ENCODE measurements at regions not wholly inside any gene's neighbourhood (a gene's known extent, or its start where the extent isn't known, plus 50 kb on each side); places are given as distances from the start of the nearest gene placed in this dataset.

DNA sequence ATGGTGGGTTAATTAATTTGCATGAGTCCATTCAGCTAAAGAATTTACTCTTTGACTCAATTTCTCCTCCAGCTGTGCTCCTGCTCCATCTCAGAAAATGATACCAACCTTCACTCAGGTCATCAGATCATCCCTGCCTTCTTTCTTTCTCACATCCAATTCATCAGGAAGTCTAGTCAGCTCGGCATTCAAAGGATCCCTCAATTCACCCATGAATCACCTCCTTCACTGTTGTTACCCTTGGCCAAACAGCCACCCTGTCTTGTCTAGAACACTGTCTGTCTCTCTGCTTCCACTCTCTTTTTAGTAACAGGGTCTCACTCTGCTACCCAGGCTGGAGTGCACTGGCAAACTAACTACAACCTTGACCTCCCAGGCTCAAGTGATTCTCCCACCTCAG lies 337.4 kb upstream of the SFRP2 start:
- H3K4me3 ChIP-seq (ENCODE audit: low read length), result no peak overlapping the region
- H3K9me2 ChIP-seq (replicated peaks; ENCODE audit: low read length), result no peaks in the 10 kb centered on the region
- H3K4me1 ChIP-seq (ENCODE audit: insufficient read depth, low read length), result no peaks in the 10 kb centered on the region
- no peak overlapping the region for H3K9ac ChIP-seq (ENCODE audit: low read length)
- DNase-seq, result no peak
- no peak overlapping the region for H3K27ac ChIP-seq (ENCODE audit: low read length)
- ChIA-PET POLR2A (ENCODE audit: unreplicated experiment) (no interaction called here), CTCF (no interaction called here)
- H3K36me3 ChIP-seq (ENCODE audit: low read depth, low read length), result no peaks in the 10 kb centered on the region
- no peaks in the 10 kb centered on the region for H3K79me2 ChIP-seq (ENCODE audit: low read length)
- ATAC-seq, result no peak
- intact Hi-C loops (cut with micrococcal nuclease), result no loop called here
- H3K9me3 ChIP-seq (ENCODE audit: low read length), result no peaks in the 10 kb centered on the region
- H4K20me1 ChIP-seq (ENCODE audit: low read length), result no peaks in the 10 kb centered on the region
- no peak overlapping the region for H2AFZ ChIP-seq (ENCODE audit: low read length)
- H3K4me2 ChIP-seq (ENCODE audit: low read length), result no peak overlapping the region
- no TSS peak for BruUV-seq (replicated peaks)
- H3F3A ChIP-seq (ENCODE audit: low read length, unreplicated experiment), result no peaks in the 10 kb centered on the region
- no peak for TF ChIP-seq EZH2 (IDR thresholded peaks at IDR 0.05; ENCODE audit: low read length, unreplicated experiment)
- no peak for TF ChIP-seq EZH2phosphoT487 (IDR thresholded peaks at IDR 0.05; ENCODE audit: borderline replicate concordance, low read length)
- TF ChIP-seq CTCF (conservative IDR thresholded peaks at IDR 0.05; ENCODE audit: low read depth, low read length), result no peak
- H3K27me3 ChIP-seq (ENCODE audit: low read length), result no peaks in the 10 kb centered on the region

GRCh38 chr4:154125340-154125739 lies 336.5 kb upstream of the SFRP2 start:
- H3K4me3 ChIP-seq (ENCODE audit: low read length), result no peak overlapping the region
- no peaks in the 10 kb centered on the region for H3K9me2 ChIP-seq (replicated peaks; ENCODE audit: low read length)
- BruUV-seq (replicated peaks), result no TSS peak
- ATAC-seq (no peak), DNase-seq (no peak)
- no peaks in the 10 kb centered on the region for H3K36me3 ChIP-seq (ENCODE audit: low read depth, low read length)
- intact Hi-C loops (cut with micrococcal nuclease), result no loop called here
- H4K20me1 ChIP-seq (ENCODE audit: low read length), result no peaks in the 10 kb centered on the region
- H3K9ac ChIP-seq (ENCODE audit: low read length), result no peak overlapping the region
- H3K27me3 ChIP-seq (ENCODE audit: low read length), result no peaks in the 10 kb centered on the region
- no peaks in the 10 kb centered on the region for H3K79me2 ChIP-seq (ENCODE audit: low read length)
- ChIA-PET POLR2A (ENCODE audit: unreplicated experiment) (no interaction called here), CTCF (no interaction called here)
- no peak overlapping the region for H2AFZ ChIP-seq (ENCODE audit: low read length)
- H3K9me3 ChIP-seq (ENCODE audit: low read length), result no peaks in the 10 kb centered on the region
- H3K4me2 ChIP-seq (ENCODE audit: low read length), result no peak overlapping the region
- TF ChIP-seq EZH2 (IDR thresholded peaks at IDR 0.05; ENCODE audit: low read length, unreplicated experiment) (no peak), EZH2phosphoT487 (IDR thresholded peaks at IDR 0.05; ENCODE audit: borderline replicate concordance, low read length) (no peak), CTCF (conservative IDR thresholded peaks at IDR 0.05; ENCODE audit: low read depth, low read length) (no peak)
- no peak overlapping the region for H3K27ac ChIP-seq (ENCODE audit: low read length)
- H3F3A ChIP-seq (ENCODE audit: low read length, unreplicated experiment), result no peaks in the 10 kb centered on the region
- no peaks in the 10 kb centered on the region for H3K4me1 ChIP-seq (ENCODE audit: insufficient read depth, low read length)

- H2AFZ ChIP-seq (ENCODE audit: low read length), result no peak overlapping the region
Observed at GRCh38 chr4:154124539-154125255, 335.8 kb upstream of the SFRP2 start.

More at GRCh38 chr4:154124539-154125255, 335.8 kb upstream of the SFRP2 start:
- Histone ChIP-seq H3K9me3 (ENCODE audit: low read length) (no peaks in the 10 kb centered on the region), H3K9me2 (replicated peaks; ENCODE audit: low read length) (no peaks in the 10 kb centered on the region), H3K36me3 (ENCODE audit: low read depth, low read length) (no peaks in the 10 kb centered on the region), H3F3A (ENCODE audit: low read length, unreplicated experiment) (no peaks in the 10 kb centered on the region), H3K79me2 (ENCODE audit: low read length) (no peaks in the 10 kb centered on the region), H4K20me1 (ENCODE audit: low read length) (no peaks in the 10 kb centered on the region), H3K9ac (ENCODE audit: low read length) (no peak overlapping the region), H3K4me3 (ENCODE audit: low read length) (no peak overlapping the region), H3K4me2 (ENCODE audit: low read length) (no peak overlapping the region), H3K27ac (ENCODE audit: low read length) (no peak overlapping the region), H3K4me1 (ENCODE audit: insufficient read depth, low read length) (no peaks in the 10 kb centered on the region), H3K27me3 (ENCODE audit: low read length) (no peaks in the 10 kb centered on the region)
- CTCF ChIA-PET, result no interaction called here
- intact Hi-C loops (cut with micrococcal nuclease), result no loop called here
- TF ChIP-seq EZH2 (IDR thresholded peaks at IDR 0.05; ENCODE audit: low read length, unreplicated experiment) (no peak), CTCF (conservative IDR thresholded peaks at IDR 0.05; ENCODE audit: low read depth, low read length) (no peak), EZH2phosphoT487 (IDR thresholded peaks at IDR 0.05; ENCODE audit: borderline replicate concordance, low read length) (no peak)
- POLR2A ChIA-PET (ENCODE audit: unreplicated experiment), result no interaction called here
- no peak; the same call in 1 of the 2 replicates for ATAC-seq
- DNase-seq, result peak; percentile 53
- no TSS peak for BruUV-seq (replicated peaks)
